OCI-LY7 (cell line): ENCODE measurements at regions not wholly inside any gene's neighbourhood (a gene's known extent, or its start where the extent isn't known, plus 50 kb on each side); places are given as distances from the start of the nearest gene placed in this dataset.

Experiments
- BruUV-seq: library from RNA; stranded (reverse); fragments of 400-500 nt; replicated peaks from 2 replicates; lab custom pipeline; 2021; lab: Mats Ljungman, UMichigan
- CTCF ChIA-PET: fragments of 300-600 bp; sonication (Branson Sonifier 250); formaldehyde crosslinking; loops from one replicate; lab custom pipeline; 2022; ENCODE audit warnings: antibody characterized with exemption; ENCODE audit not compliant: unreplicated experiment; lab: Charles Lee
- POLR2A ChIA-PET: fragments of 300-600 bp; sonication (Branson Sonifier 250); formaldehyde crosslinking; loops from one replicate; lab custom pipeline; 2022; ENCODE audit warnings: antibody characterized with exemption; lab: Charles Lee
- DNase-seq: peaks from one replicate; pipeline ENCODE4 v3.0.0-alpha.2; 2015; ENCODE audit warnings: low spot score
- H2AFZ ChIP-seq: fragments of 200-600 bp; sonication (generic), shearing (Covaris generic); 2 replicates; pipeline ENCODE4 v1.6.1; 2014; ENCODE audit warnings: mild to moderate bottlenecking, antibody characterized with exemption, low read length, moderate library complexity
- H3K27ac ChIP-seq: fragments of 200-600 bp; sonication (generic); 2 replicates; pipeline ENCODE4 v1.5.1; 2014; ENCODE audit warnings: mixed run types, low read depth, mild to moderate bottlenecking, moderate library complexity, low read length, inconsistent platforms; ENCODE audit not compliant: poor library complexity, severe bottlenecking
- H3K36me3 ChIP-seq: fragments of 200-600 bp; sonication (generic); 2 replicates; pipeline ENCODE4 v1.6.1; 2014; ENCODE audit warnings: mild to moderate bottlenecking, antibody characterized with exemption, low read length, moderate library complexity, mixed read lengths; ENCODE audit not compliant: insufficient read depth
- H3K4me1 ChIP-seq: fragments of 200-600 bp; sonication (generic); 2 replicates; pipeline ENCODE4 v1.5.1; 2014; ENCODE audit warnings: mild to moderate bottlenecking, low read length; ENCODE audit not compliant: insufficient read depth, poor library complexity, severe bottlenecking
- H3K4me2 ChIP-seq: fragments of 200-600 bp; sonication (generic); 2 replicates; pipeline ENCODE4 v1.6.1; 2014; ENCODE audit warnings: mild to moderate bottlenecking, low read length
- H3K4me3 ChIP-seq: fragments of 200-600 bp; sonication (generic); 2 replicates; pipeline ENCODE4 v1.5.1; 2014; ENCODE audit warnings: mild to moderate bottlenecking, low read depth, low read length; ENCODE audit not compliant: poor library complexity, severe bottlenecking
- H3K79me2 ChIP-seq: fragments of 200-600 bp; sonication (generic); 2 replicates; pipeline ENCODE4 v1.6.1; 2016; ENCODE audit warnings: low read depth, mild to moderate bottlenecking, low read length, moderate library complexity, mixed read lengths; ENCODE audit not compliant: insufficient read depth
- H3K9me2 ChIP-seq: fragments of 200-600 bp; sonication (generic); 2 replicates; pipeline ENCODE4 v1.6.1; 2016; ENCODE audit warnings: mild to moderate bottlenecking, low read length, mixed read lengths; ENCODE audit not compliant: insufficient read depth
- H3K9me3 ChIP-seq: fragments of 200-600 bp; sonication (generic); 2 replicates; pipeline ENCODE4 v1.6.1; 2014; ENCODE audit warnings: mild to moderate bottlenecking, mixed run types, low read length, mixed read lengths
- H4K20me1 ChIP-seq: fragments of 200-600 bp; sonication (generic); 2 replicates; pipeline ENCODE4 v1.6.1; 2014; ENCODE audit warnings: mild to moderate bottlenecking, antibody characterized with exemption, low read length, moderate library complexity, mixed read lengths; ENCODE audit not compliant: insufficient read depth
- EZH2phosphoT487 ChIP-seq: fragments of 200-600 bp; sonication (generic); IDR thresholded peaks from 2 replicates; pipeline ENCODE4 v1.6.1; 2018; ENCODE audit warnings: low read depth, borderline replicate concordance, mild to moderate bottlenecking, mixed run types, antibody characterized with exemption, low read length, moderate library complexity, mixed read lengths
- intact Hi-C: fragments of 100-400 bp; cut with micrococcal nuclease; formaldehyde crosslinking; loops from one replicate; pipeline ENCODE4 v1.10.0; 2022; ENCODE audit not compliant: unreplicated experiment
- TF ChIP-seq, protein P1 (sequence below): fragments of 200-600 bp; sonication (generic); conservative IDR thresholded peaks from 2 replicates; pipeline ENCODE4 v1.5.1; 2014; ENCODE audit warnings: mild to moderate bottlenecking, antibody characterized with exemption, low read length, moderate library complexity, mixed read lengths

DNA sequence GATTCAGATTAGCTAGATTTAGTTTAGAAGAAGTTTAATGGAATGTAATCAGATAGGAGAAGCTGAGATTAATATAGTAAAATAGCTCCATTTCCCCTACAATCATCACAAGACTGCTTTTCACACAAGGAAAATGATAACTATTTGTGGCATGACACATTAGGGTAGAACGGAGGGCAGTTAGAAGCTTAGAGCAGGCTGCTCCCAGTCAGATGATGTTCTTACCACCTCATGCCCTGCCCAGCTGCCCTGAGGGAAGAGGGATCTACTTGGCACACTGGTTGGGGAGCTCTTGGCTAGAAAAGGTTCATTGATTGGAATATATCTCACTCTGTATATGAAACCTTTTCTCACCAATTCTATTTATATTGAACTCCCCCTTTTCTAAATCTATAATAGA, 180.7 kb upstream of the IL15 start:
- H2AFZ ChIP-seq = no peak overlapping the region
- TF ChIP-seq EZH2phosphoT487 = no peak
- TF ChIP-seq, protein P1, sequence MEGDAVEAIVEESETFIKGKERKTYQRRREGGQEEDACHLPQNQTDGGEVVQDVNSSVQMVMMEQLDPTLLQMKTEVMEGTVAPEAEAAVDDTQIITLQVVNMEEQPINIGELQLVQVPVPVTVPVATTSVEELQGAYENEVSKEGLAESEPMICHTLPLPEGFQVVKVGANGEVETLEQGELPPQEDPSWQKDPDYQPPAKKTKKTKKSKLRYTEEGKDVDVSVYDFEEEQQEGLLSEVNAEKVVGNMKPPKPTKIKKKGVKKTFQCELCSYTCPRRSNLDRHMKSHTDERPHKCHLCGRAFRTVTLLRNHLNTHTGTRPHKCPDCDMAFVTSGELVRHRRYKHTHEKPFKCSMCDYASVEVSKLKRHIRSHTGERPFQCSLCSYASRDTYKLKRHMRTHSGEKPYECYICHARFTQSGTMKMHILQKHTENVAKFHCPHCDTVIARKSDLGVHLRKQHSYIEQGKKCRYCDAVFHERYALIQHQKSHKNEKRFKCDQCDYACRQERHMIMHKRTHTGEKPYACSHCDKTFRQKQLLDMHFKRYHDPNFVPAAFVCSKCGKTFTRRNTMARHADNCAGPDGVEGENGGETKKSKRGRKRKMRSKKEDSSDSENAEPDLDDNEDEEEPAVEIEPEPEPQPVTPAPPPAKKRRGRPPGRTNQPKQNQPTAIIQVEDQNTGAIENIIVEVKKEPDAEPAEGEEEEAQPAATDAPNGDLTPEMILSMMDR = no peak
- H3K27ac ChIP-seq = no peak overlapping the region
- intact Hi-C loops = no loop called here
- no peaks in the 10 kb centered on the region for H4K20me1 ChIP-seq
- no peak for DNase-seq
- ChIA-PET CTCF (no interaction called here), POLR2A (no interaction called here)
- no peaks in the 10 kb centered on the region for H3K4me1 ChIP-seq
- H3K4me2 ChIP-seq = no peak overlapping the region
- no peaks in the 10 kb centered on the region for H3K9me2 ChIP-seq
- no peaks in the 10 kb centered on the region for H3K9me3 ChIP-seq
- H3K4me3 ChIP-seq = no peak overlapping the region
- BruUV-seq = no TSS peak
- no peaks in the 10 kb centered on the region for H3K79me2 ChIP-seq
- no peaks in the 10 kb centered on the region for H3K36me3 ChIP-seq

- Histone ChIP-seq H2AFZ (no peak overlapping the region), H3K4me1 (no peaks in the 10 kb centered on the region), H4K20me1 (no peaks in the 10 kb centered on the region), H3K9me3 (no peaks in the 10 kb centered on the region), H3K4me3 (no peak overlapping the region), H3K27ac (no peak overlapping the region), H3K9me2 (no peaks in the 10 kb centered on the region), H3K4me2 (no peak overlapping the region), H3K36me3 (no peaks in the 10 kb centered on the region), H3K79me2 (no peaks in the 10 kb centered on the region)
- TF ChIP-seq, protein P1 = no peak
- no peak for TF ChIP-seq EZH2phosphoT487
- ChIA-PET CTCF (no interaction called here), POLR2A (no interaction called here)
- BruUV-seq = no TSS peak
- intact Hi-C loops = no loop called here
- no peak for DNase-seq
These were observed 178.7 kb upstream of the IL15 start for GRCh38 chr4:141457653-141458052.

DNA sequence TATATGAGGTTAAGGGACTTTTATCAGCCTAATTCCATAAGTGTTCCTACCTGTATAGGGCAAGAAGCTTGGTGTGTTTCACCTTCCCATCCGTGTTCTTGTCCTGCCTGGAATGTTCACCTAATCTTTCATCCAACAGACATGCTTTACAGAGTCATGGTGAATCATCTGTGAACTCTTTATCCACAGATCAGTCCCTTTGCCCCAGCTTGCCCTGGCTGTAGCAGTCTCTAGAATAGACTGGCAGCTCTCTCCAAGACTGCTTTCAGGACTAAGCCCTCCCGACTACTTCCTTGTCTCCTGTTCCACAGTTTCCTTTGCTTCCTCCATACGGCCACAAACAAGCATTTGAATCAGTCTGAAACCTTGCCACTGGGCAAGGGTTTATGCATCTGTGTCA, 177.9 kb upstream of the IL15 start:
- no peak overlapping the region for H3K4me2 ChIP-seq
- DNase-seq = no peak
- H3K79me2 ChIP-seq = no peaks in the 10 kb centered on the region
- ChIA-PET POLR2A (no interaction called here), CTCF (no interaction called here)
- H3K27ac ChIP-seq = no peak overlapping the region
- H3K9me2 ChIP-seq = no peaks in the 10 kb centered on the region
- intact Hi-C loops = no loop called here
- no peaks in the 10 kb centered on the region for H4K20me1 ChIP-seq
- no peaks in the 10 kb centered on the region for H3K9me3 ChIP-seq
- TF ChIP-seq, protein P1 = no peak
- TF ChIP-seq EZH2phosphoT487 = no peak
- H3K4me1 ChIP-seq = no peaks in the 10 kb centered on the region
- H3K4me3 ChIP-seq = no peak overlapping the region
- no peaks in the 10 kb centered on the region for H3K36me3 ChIP-seq
- H2AFZ ChIP-seq = no peak overlapping the region
- no TSS peak for BruUV-seq
